ENCODE measurements at regions not wholly inside any gene's neighbourhood (a gene's known extent, or its start where the extent isn't known, plus 50 kb on each side); places are given as distances from the start of the nearest gene placed in this dataset.

DNA sequence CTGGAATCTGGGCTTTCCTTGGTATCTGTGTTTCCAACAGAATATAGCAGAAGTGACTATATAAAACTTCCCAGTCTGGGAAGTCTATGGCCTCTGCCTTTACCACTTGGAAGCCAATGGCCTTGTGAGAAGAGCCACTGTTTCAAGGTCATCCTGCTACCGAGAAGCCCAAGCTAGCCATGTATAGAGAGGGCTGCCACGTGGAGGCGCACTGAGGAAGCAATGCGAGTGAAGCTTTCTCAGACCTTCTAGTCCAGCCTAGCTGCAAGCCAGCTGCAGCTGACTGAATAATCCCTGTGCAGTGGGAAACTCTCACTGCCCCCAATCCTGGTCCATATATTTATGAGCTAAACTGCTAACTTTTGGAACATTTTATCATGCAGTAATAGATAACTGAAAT is 661.8 kb upstream of the RIOK2 start:
- TF ChIP-seq EZH2 (IDR thresholded peaks at IDR 0.05; ENCODE audit: borderline replicate concordance, low read depth, low read length, poor library complexity, severe bottlenecking), result no peak
- TF ChIP-seq, protein P1, sequence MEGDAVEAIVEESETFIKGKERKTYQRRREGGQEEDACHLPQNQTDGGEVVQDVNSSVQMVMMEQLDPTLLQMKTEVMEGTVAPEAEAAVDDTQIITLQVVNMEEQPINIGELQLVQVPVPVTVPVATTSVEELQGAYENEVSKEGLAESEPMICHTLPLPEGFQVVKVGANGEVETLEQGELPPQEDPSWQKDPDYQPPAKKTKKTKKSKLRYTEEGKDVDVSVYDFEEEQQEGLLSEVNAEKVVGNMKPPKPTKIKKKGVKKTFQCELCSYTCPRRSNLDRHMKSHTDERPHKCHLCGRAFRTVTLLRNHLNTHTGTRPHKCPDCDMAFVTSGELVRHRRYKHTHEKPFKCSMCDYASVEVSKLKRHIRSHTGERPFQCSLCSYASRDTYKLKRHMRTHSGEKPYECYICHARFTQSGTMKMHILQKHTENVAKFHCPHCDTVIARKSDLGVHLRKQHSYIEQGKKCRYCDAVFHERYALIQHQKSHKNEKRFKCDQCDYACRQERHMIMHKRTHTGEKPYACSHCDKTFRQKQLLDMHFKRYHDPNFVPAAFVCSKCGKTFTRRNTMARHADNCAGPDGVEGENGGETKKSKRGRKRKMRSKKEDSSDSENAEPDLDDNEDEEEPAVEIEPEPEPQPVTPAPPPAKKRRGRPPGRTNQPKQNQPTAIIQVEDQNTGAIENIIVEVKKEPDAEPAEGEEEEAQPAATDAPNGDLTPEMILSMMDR (conservative IDR thresholded peaks at IDR 0.05; ENCODE audit: low read depth, low read length), result 0 out of 2 replicates have a peak, but pooled peaks have one; percentile 13
- DNase-seq (ENCODE audit: low spot score), result no peak
- ChIA-PET POLR2A (ENCODE audit: low non-redundant PET) (no interaction called here), CTCF (no interaction called here)
- no peaks in the 10 kb centered on the region for H3K9me3 ChIP-seq (ENCODE audit: low read depth, low read length, poor library complexity, severe bottlenecking)
- H3K4me1 ChIP-seq (ENCODE audit: insufficient read depth, low read length, poor library complexity, severe bottlenecking), result peaks cover 6% of the 10 kb centered on the region
- no peaks in the 10 kb centered on the region for H3K36me3 ChIP-seq (ENCODE audit: insufficient read depth, low read length, poor library complexity, severe bottlenecking)
- BruUV-seq (replicated peaks), result no TSS peak
- intact Hi-C loops (cut with micrococcal nuclease; ENCODE audit: unreplicated experiment), result loop anchor here (5.0 kb wide), 1 partner anchor 928 kb away; the partner anchor contains the start of gene RGMB
- no peak overlapping the region for H3K27ac ChIP-seq (ENCODE audit: low read depth, low read length, poor library complexity, severe bottlenecking)
- no peaks in the 10 kb centered on the region for H3K27me3 ChIP-seq (replicated peaks; ENCODE audit: insufficient read depth, low read depth, low read length, poor library complexity)
- no peak overlapping the region for H3K4me3 ChIP-seq (ENCODE audit: low read depth, low read length, poor library complexity, severe bottlenecking)

DNA sequence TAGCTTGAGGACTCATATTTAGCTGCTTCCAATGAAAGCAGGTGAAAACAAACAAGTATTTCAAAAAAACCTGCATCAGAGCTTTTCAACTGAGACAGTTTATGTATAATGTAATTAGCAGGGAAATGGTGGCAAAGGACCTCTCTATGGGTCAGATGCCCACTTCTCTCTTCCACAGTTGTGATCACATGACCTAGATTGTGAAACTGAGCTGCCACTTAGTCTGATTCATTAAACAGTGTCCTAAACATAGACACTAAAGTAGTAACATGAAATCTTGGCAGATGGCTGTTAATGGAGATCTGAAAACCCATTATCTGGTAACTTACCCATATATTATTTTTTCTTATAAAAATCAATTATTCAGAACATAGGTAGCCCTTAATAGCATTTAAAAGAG is 663.6 kb upstream of the RIOK2 start:
- TF ChIP-seq, protein P1 (conservative IDR thresholded peaks at IDR 0.05; ENCODE audit: low read depth, low read length), result no peak
- TF ChIP-seq EZH2 (IDR thresholded peaks at IDR 0.05; ENCODE audit: borderline replicate concordance, low read depth, low read length, poor library complexity, severe bottlenecking), result no peak
- BruUV-seq (replicated peaks), result no TSS peak
- Histone ChIP-seq H3K27ac (ENCODE audit: low read depth, low read length, poor library complexity, severe bottlenecking) (no peak overlapping the region), H3K27me3 (replicated peaks; ENCODE audit: insufficient read depth, low read depth, low read length, poor library complexity) (no peaks in the 10 kb centered on the region), H3K4me3 (ENCODE audit: low read depth, low read length, poor library complexity, severe bottlenecking) (no peak overlapping the region), H3K9me3 (ENCODE audit: low read depth, low read length, poor library complexity, severe bottlenecking) (no peaks in the 10 kb centered on the region), H3K36me3 (ENCODE audit: insufficient read depth, low read length, poor library complexity, severe bottlenecking) (no peaks in the 10 kb centered on the region), H3K4me1 (ENCODE audit: insufficient read depth, low read length, poor library complexity, severe bottlenecking) (no peaks in the 10 kb centered on the region)
- intact Hi-C loops (cut with micrococcal nuclease; ENCODE audit: unreplicated experiment), result no loop called here
- POLR2A ChIA-PET (ENCODE audit: low non-redundant PET), result no interaction called here
- DNase-seq (ENCODE audit: low spot score), result no peak
- CTCF ChIA-PET, result no interaction called here

DNA sequence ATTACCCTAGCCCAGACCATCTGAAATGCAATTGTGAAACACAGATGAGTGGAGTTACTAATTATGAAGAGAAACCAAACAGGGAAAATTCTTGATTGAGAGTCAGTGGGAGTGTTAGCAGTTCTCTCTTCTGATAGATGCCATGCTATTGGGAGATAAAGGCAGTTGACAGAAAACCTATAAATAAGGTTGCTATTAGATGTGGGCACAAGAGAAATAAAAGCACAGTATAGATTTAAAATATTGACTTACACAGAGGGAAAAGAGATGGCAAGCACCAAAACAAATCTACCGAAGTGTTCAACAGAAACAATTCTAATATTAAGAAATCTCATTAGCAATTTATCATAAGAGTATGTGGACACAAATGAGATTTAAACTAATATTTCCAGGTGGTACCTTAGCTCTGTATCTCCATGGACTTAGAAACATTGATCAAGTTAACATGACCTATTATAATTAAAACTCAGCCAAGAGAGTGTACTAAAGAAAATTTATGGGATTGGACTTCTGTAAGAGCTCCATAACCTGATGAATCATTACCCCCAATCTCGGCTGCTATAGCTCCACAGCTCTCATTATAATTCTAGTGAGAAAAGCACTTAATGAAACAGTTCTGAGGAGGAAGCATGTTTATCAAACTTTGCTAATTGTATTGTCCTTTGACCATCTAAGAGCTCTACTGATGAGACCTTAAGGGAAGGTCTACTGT is 665.0 kb upstream of the RIOK2 start:
- H3K27me3 ChIP-seq (replicated peaks; ENCODE audit: insufficient read depth, low read depth, low read length, poor library complexity), result no peaks in the 10 kb centered on the region
- TF ChIP-seq, protein P1 (conservative IDR thresholded peaks at IDR 0.05; ENCODE audit: low read depth, low read length), result no peak
- no peak for TF ChIP-seq EZH2 (IDR thresholded peaks at IDR 0.05; ENCODE audit: borderline replicate concordance, low read depth, low read length, poor library complexity, severe bottlenecking)
- intact Hi-C loops (cut with micrococcal nuclease; ENCODE audit: unreplicated experiment), result no loop called here
- no peak overlapping the region for H3K4me3 ChIP-seq (ENCODE audit: low read depth, low read length, poor library complexity, severe bottlenecking)
- H3K36me3 ChIP-seq (ENCODE audit: insufficient read depth, low read length, poor library complexity, severe bottlenecking), result no peaks in the 10 kb centered on the region
- no peak overlapping the region for H3K27ac ChIP-seq (ENCODE audit: low read depth, low read length, poor library complexity, severe bottlenecking)
- no TSS peak for BruUV-seq (replicated peaks)
- no peak for DNase-seq (ENCODE audit: low spot score)
- no peaks in the 10 kb centered on the region for H3K9me3 ChIP-seq (ENCODE audit: low read depth, low read length, poor library complexity, severe bottlenecking)
- ChIA-PET CTCF (no interaction called here), POLR2A (ENCODE audit: low non-redundant PET) (no interaction called here)
- H3K4me1 ChIP-seq (ENCODE audit: insufficient read depth, low read length, poor library complexity, severe bottlenecking), result no peaks in the 10 kb centered on the region
